Calu3 (cell line): ENCODE measurements at regions not wholly inside any gene's neighbourhood (a gene's known extent, or its start where the extent isn't known, plus 50 kb on each side); places are given as distances from the start of the nearest gene placed in this dataset.

ENCODE experiments used
- BruUV-seq: library from RNA; stranded (reverse); fragments of 400-500 nt; replicated peaks from 2 replicates; lab custom pipeline; 2021; lab: Mats Ljungman, UMichigan
- CTCF ChIA-PET: fragments of 300-600 bp; sonication (Branson Sonifier 250); formaldehyde crosslinking; loops from one replicate; lab custom pipeline; 2022; ENCODE audit warnings: antibody characterized with exemption; lab: Charles Lee
- DNase-seq: peaks from one replicate; pipeline ENCODE4 v3.0.0; 2022
- H3K27ac Mint-ChIP-seq: one replicate; pipeline ENCODE4 v1.8.0; 2022; ENCODE audit warnings: mixed read lengths; ENCODE audit not compliant: unreplicated experiment
- H3K27me3 Mint-ChIP-seq: one replicate; pipeline ENCODE4 v1.8.0; 2022; ENCODE audit warnings: mixed read lengths; ENCODE audit not compliant: unreplicated experiment
- H3K36me3 Mint-ChIP-seq: one replicate; pipeline ENCODE4 v1.8.0; 2022; ENCODE audit warnings: mild to moderate bottlenecking, moderate library complexity, mixed read lengths; ENCODE audit not compliant: insufficient read depth, unreplicated experiment
- H3K4me1 Mint-ChIP-seq: one replicate; pipeline ENCODE4 v1.8.0; 2022; ENCODE audit warnings: mild to moderate bottlenecking, low read depth, mixed read lengths; ENCODE audit not compliant: unreplicated experiment
- H3K4me3 Mint-ChIP-seq: one replicate; pipeline ENCODE4 v1.8.0; 2022; ENCODE audit warnings: mild to moderate bottlenecking, low read depth, moderate library complexity, mixed read lengths; ENCODE audit not compliant: unreplicated experiment
- H3K9me3 Mint-ChIP-seq: one replicate; pipeline ENCODE4 v1.8.0; 2022; ENCODE audit warnings: low read depth, mixed read lengths; ENCODE audit not compliant: unreplicated experiment
- intact Hi-C: fragments of 100-400 bp; cut with micrococcal nuclease; formaldehyde crosslinking; loops from one replicate; pipeline ENCODE4 v1.10.0; 2022; ENCODE audit not compliant: unreplicated experiment
- TF ChIP-seq, protein P1 (sequence below): fragments of 200-600 bp; IDR thresholded peaks from one replicate; pipeline ENCODE4 v1.8.0; 2022; ENCODE audit warnings: antibody characterized with exemption; ENCODE audit not compliant: unreplicated experiment

DNA sequence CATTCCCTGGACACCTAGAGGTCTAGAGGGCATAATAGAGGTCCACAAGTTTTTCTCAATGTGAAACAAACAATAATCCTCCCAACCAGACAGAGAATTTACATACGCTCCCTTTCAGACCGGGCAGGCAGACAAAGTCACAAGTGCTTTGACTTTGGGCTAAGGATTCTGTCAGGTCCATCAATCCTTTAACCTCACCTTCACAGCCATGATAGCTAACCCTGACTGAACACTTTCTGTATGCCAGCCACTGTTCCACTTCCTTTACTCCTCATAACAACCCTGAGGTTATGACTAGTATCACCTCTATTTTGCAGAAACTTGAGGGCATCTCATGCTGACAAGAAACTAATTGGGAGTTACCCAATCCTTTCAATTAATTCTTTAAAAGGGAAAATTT, 118.8 kb upstream of the AFF2 start:
- intact Hi-C loops: no loop called here
- no peaks in the 10 kb centered on the region for H3K36me3 Mint-ChIP-seq
- no peak for DNase-seq
- BruUV-seq: no TSS peak
- TF ChIP-seq, protein P1, sequence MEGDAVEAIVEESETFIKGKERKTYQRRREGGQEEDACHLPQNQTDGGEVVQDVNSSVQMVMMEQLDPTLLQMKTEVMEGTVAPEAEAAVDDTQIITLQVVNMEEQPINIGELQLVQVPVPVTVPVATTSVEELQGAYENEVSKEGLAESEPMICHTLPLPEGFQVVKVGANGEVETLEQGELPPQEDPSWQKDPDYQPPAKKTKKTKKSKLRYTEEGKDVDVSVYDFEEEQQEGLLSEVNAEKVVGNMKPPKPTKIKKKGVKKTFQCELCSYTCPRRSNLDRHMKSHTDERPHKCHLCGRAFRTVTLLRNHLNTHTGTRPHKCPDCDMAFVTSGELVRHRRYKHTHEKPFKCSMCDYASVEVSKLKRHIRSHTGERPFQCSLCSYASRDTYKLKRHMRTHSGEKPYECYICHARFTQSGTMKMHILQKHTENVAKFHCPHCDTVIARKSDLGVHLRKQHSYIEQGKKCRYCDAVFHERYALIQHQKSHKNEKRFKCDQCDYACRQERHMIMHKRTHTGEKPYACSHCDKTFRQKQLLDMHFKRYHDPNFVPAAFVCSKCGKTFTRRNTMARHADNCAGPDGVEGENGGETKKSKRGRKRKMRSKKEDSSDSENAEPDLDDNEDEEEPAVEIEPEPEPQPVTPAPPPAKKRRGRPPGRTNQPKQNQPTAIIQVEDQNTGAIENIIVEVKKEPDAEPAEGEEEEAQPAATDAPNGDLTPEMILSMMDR: no peak
- H3K4me1 Mint-ChIP-seq: peaks cover 11% of the 10 kb centered on the region
- H3K9me3 Mint-ChIP-seq: peaks cover 6% of the 10 kb centered on the region
- H3K27me3 Mint-ChIP-seq: no peaks in the 10 kb centered on the region
- H3K4me3 Mint-ChIP-seq: no peak overlapping the region
- H3K27ac Mint-ChIP-seq: no peak overlapping the region
- CTCF ChIA-PET: no interaction called here

DNA sequence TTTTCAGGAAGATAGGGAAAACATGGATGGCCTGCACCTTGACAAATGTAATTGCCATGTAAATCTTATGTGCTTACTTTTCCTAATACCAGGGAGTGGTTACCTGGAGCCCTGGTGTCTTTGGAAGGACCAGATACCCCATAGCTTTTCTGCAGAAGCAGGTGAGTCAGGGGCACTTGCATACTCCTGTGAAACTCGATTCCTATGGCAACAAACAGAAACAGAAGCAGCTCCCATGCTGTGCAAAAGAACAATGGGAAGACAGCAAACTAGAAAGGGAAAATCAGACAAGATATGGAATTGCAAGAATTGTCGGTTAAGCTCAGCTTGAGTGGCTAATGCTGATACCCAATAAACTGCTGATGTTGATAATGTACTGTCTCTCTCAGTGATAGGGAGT, 117.4 kb upstream of the AFF2 start:
- TF ChIP-seq, protein P1: no peak

GRCh38 chrX:148385471-148385870, 114.9 kb upstream of the AFF2 start:
- TF ChIP-seq, protein P1: no peak
- Mint-ChIP-seq H3K27me3 (no peaks in the 10 kb centered on the region), H3K4me3 (no peak overlapping the region), H3K36me3 (no peaks in the 10 kb centered on the region), H3K27ac (no peak overlapping the region), H3K4me1 (peaks cover 2% of the 10 kb centered on the region), H3K9me3 (peaks cover 5% of the 10 kb centered on the region)
- CTCF ChIA-PET: no interaction called here
- no peak for DNase-seq
- BruUV-seq: no TSS peak
- intact Hi-C loops: no loop called here

More for the DNA sequence above, 117.4 kb upstream of the AFF2 start:
- peaks cover 11% of the 10 kb centered on the region for H3K4me1 Mint-ChIP-seq
- H3K27me3 Mint-ChIP-seq: no peaks in the 10 kb centered on the region
- H3K36me3 Mint-ChIP-seq: no peaks in the 10 kb centered on the region
- intact Hi-C loops: no loop called here
- no TSS peak for BruUV-seq
- CTCF ChIA-PET: no interaction called here
- H3K9me3 Mint-ChIP-seq: peaks cover 9% of the 10 kb centered on the region
- no peak overlapping the region for H3K27ac Mint-ChIP-seq
- no peak for DNase-seq
- no peak overlapping the region for H3K4me3 Mint-ChIP-seq

GRCh38 chrX:148389629-148390028, 110.8 kb upstream of the AFF2 start:
- intact Hi-C loops: no loop called here
- TF ChIP-seq, protein P1: no peak
- CTCF ChIA-PET: no interaction called here
- Mint-ChIP-seq H3K27me3 (no peaks in the 10 kb centered on the region), H3K36me3 (no peaks in the 10 kb centered on the region), H3K4me1 (no peaks in the 10 kb centered on the region), H3K4me3 (no peak overlapping the region), H3K27ac (no peak overlapping the region), H3K9me3 (peaks cover 5% of the 10 kb centered on the region)
- BruUV-seq: no TSS peak
- DNase-seq: no peak

- peaks cover 5% of the 10 kb centered on the region for H3K9me3 Mint-ChIP-seq
- no peaks in the 10 kb centered on the region for H3K36me3 Mint-ChIP-seq
- peaks cover 15% of the 10 kb centered on the region for H3K27me3 Mint-ChIP-seq
- no TSS peak for BruUV-seq
- CTCF ChIA-PET: no interaction called here
- H3K4me3 Mint-ChIP-seq: no peak overlapping the region
- TF ChIP-seq, protein P1: no peak
- no peak for DNase-seq
- H3K27ac Mint-ChIP-seq: no peak overlapping the region
- intact Hi-C loops: no loop called here
- H3K4me1 Mint-ChIP-seq: no peaks in the 10 kb centered on the region
These were observed 88.4 kb upstream of the AFF2 start for GRCh38 chrX:148412006-148412405.
